ENCODE measurements at regions not wholly inside any gene's neighbourhood (a gene's known extent, or its start where the extent isn't known, plus 50 kb on each side); places are given as distances from the start of the nearest gene placed in this dataset.

DNA sequence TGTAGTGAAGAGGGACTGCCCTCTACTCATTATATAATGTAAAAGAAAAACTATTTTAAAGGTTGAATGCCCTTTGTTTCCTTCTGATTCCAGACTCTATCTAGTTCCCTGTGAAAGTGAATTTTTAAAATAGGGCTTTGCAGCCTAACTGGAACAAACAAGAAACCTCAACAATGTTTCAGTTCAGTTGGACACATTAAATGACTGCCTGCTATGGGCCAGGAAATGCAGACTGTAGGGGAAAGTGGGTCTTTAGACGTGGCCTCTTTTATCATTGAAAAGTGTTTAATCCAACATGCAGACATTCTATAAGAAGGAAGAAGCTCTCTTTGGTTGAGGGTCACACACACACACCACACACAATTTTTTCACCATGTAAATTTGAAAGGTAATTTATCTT lies 289.1 kb downstream of the ICE1 start:
- H3K4me3 ChIP-seq (ENCODE audit: low read depth, low read length), result no peak overlapping the region
- TF ChIP-seq, protein P1, sequence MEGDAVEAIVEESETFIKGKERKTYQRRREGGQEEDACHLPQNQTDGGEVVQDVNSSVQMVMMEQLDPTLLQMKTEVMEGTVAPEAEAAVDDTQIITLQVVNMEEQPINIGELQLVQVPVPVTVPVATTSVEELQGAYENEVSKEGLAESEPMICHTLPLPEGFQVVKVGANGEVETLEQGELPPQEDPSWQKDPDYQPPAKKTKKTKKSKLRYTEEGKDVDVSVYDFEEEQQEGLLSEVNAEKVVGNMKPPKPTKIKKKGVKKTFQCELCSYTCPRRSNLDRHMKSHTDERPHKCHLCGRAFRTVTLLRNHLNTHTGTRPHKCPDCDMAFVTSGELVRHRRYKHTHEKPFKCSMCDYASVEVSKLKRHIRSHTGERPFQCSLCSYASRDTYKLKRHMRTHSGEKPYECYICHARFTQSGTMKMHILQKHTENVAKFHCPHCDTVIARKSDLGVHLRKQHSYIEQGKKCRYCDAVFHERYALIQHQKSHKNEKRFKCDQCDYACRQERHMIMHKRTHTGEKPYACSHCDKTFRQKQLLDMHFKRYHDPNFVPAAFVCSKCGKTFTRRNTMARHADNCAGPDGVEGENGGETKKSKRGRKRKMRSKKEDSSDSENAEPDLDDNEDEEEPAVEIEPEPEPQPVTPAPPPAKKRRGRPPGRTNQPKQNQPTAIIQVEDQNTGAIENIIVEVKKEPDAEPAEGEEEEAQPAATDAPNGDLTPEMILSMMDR (IDR thresholded peaks at IDR 0.05; ENCODE audit: insufficient read depth, low read length), result no peak
- DNase-seq (ENCODE audit: low read depth), result no peak

DNA sequence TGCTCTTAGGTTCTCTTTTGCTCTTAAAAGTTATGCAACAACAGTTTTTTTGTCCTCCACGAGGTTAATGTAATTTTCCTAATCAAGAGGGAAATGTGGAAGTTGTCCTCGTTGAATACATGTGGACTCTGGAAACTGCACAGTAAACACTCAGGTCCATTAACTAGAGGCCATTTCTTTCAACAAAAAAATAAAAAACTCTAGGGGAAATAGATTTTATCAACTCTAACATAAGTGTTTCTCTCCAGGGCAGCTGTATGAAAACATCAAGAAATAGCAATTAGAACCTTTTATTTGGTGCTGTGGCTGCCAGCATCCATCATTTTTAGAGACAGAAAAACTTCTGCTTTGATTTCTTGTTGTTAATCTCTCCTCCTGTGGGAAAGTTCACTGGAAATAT lies 288.6 kb downstream of the ICE1 start:
- no peak for DNase-seq (ENCODE audit: low read depth)
- TF ChIP-seq, protein P1 (IDR thresholded peaks at IDR 0.05; ENCODE audit: insufficient read depth, low read length), result no peak
- no peak overlapping the region for H3K4me3 ChIP-seq (ENCODE audit: low read depth, low read length)

DNA sequence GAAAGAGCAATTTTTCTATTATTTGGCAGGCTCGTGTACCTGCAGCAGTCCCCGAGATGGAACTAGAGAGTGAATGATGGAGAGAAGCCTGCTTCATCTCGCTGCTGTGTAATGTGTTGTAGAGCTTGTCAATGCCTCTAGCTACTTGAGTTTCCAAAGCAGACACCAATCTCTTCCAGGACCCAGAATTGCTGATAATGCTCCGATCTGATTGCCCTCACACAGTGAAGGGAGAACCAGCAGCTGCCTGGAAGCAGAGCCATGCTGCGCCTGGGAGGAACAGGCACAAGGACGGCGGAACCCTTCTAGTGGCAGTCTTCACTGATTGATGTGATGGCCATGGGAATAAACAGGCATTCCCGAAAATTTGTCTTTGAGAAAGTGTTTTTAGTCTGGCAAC lies 288.0 kb downstream of the ICE1 start:
- no peak for DNase-seq (ENCODE audit: low read depth)
- no peak overlapping the region for H3K4me3 ChIP-seq (ENCODE audit: low read depth, low read length)
- TF ChIP-seq, protein P1 (IDR thresholded peaks at IDR 0.05; ENCODE audit: insufficient read depth, low read length), result no peak

DNA sequence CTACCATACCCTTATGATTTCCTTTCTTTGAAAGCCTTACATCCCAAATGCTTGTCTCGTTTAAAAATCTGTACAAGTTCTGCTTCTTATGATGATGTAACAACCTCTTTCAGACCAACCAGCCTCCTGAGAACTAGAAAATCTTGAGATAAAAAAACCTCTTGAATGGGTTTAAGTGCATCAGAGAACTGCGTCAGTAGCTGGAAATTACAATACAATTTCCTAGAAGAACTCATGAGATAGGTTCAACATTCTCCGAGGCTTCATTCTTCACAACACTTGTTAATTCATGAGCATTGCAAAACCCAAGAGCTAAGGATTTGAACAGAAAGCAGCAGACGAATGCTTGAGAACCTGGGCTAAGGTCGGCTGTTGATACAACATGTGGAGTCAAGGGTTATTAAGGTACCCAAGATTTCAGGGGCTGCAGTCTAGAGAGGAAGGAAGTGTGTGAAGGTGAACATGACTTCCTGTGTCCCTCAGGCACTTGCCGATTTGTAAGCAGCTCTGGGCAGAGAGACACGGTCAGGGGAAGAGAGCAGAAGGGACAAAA lies 286.0 kb downstream of the ICE1 start:
- no peak for DNase-seq (ENCODE audit: low read depth)
- TF ChIP-seq, protein P1 (IDR thresholded peaks at IDR 0.05; ENCODE audit: insufficient read depth, low read length), result no peak
- H3K4me3 ChIP-seq (ENCODE audit: low read depth, low read length), result no peak overlapping the region

DNA sequence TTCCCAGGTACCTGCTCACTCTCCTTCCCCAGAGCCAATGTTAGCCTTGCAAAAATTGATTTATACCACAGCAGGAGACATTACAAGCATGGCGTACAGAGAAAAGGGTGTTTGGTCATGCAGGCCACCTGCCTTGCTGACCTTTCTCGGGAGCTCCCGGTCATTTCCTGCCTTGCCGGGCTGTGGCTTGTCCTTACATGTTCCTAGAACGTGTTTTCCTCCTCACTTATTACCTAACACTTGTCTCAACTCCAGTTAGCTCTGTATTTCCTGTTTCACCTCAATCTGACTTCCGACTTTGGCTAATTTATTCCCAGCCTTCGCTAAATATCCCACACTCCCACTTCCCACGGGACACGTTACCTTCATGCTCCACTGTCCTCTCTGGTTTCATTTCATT lies 282.5 kb downstream of the ICE1 start:
- TF ChIP-seq, protein P1 (IDR thresholded peaks at IDR 0.05; ENCODE audit: insufficient read depth, low read length), result no peak
- H3K4me3 ChIP-seq (ENCODE audit: low read depth, low read length), result no peak overlapping the region

DNA sequence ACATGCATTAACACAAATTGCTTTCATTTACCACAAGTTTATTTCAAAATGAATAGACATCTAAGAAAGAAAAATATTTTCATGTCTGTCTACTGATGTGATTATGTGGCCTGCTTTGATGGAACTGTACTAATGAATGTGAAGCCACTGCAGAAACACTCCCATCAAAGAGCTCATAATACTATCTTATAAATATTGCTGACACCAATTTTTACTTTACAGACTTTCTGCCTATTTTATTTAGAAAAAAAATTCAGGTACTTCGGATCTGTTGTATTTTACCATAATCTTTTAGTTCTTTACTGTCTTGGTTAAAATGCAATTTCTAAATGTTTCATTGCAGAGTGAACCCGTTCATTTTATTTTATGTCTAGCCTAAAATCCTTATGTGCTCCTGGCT lies 281.9 kb downstream of the ICE1 start:
- TF ChIP-seq, protein P1 (IDR thresholded peaks at IDR 0.05; ENCODE audit: insufficient read depth, low read length), result no peak
- DNase-seq (ENCODE audit: low read depth), result no peak
- no peak overlapping the region for H3K4me3 ChIP-seq (ENCODE audit: low read depth, low read length)

More for the DNA sequence above, 282.5 kb downstream of the ICE1 start:
- DNase-seq (ENCODE audit: low read depth), result no peak

DNA sequence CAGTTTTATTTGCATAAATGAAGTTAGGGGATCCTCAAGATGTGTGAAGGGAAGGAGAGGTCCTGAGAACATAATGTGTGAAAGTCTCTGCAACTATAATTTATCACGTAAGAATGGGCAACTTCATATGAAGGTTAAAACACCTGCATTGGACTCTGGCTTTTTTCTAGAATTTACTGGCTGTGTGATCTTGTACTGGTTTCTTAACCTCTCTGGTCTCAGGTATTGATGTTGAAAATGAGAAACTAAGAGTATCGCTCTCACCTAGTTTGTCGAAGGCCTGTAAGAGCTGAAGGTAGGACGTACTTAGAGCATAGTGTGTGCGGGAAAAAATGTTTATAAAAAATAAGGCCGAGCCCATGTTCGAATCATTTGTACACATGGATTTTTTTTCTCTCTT lies 280.5 kb downstream of the ICE1 start:
- H3K4me3 ChIP-seq (ENCODE audit: low read depth, low read length), result no peak overlapping the region
- DNase-seq (ENCODE audit: low read depth), result no peak
- TF ChIP-seq, protein P1 (IDR thresholded peaks at IDR 0.05; ENCODE audit: insufficient read depth, low read length), result no peak
